ENCODE measurements at regions not wholly inside any gene's neighbourhood (a gene's known extent, or its start where the extent isn't known, plus 50 kb on each side); places are given as distances from the start of the nearest gene placed in this dataset.

DNA sequence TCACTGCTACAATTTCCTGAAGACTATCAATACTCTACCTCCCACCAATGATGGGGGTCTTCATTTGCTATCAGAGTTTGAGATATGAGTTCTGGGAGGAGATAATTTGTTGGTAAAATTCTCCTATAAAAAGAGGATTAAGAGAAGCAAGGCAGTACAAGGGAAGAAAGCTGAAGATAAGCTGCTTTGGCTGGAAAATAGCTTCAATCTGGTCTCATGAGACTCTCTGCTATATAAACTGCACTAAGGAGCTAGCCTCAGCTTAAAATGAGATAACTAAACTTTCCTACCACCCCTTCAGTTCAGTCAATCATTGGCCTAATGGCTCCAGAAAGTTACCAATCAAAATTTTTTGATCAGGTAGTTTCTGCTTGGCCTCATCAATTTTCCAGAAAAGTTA, 2105.0 kb downstream of the ARAP2 start:
- no peak for TF ChIP-seq EZH2 (IDR thresholded peaks at IDR 0.05; ENCODE audit: insufficient read depth, poor library complexity, severe bottlenecking)
- no peak for TF ChIP-seq EZH2phosphoT487 (IDR thresholded peaks at IDR 0.05; ENCODE audit: insufficient read depth, low read depth)
